OCI-LY3 (cell line): ENCODE measurements at regions not wholly inside any gene's neighbourhood (a gene's known extent, or its start where the extent isn't known, plus 50 kb on each side); places are given as distances from the start of the nearest gene placed in this dataset.

Source experiments
- H2AFZ ChIP-seq: fragments of 200-600, 300-600 bp; shearing (Covaris generic); 2 replicates; pipeline ENCODE4 v1.6.0; 2014; ENCODE audit warnings: antibody characterized with exemption, low read depth, low read length
- H3K27ac ChIP-seq: fragments of 200-600, 300-600 bp; sonication (generic); 2 replicates; pipeline ENCODE4 v1.5.1; 2014; ENCODE audit warnings: mild to moderate bottlenecking, low read length, moderate library complexity, mixed read lengths
- H3K27me3 ChIP-seq: fragments of 200-600, 300-600 bp; sonication (generic); 2 replicates; pipeline ENCODE4 v1.6.1; 2014; ENCODE audit warnings: low read depth, low read length, mixed read lengths
- H3K36me3 ChIP-seq: fragments of 200-600, 300-600 bp; sonication (generic); replicated peaks from 2 replicates; pipeline ENCODE3; 2014; ENCODE audit warnings: low read depth, low read length, mixed read lengths
- H3K4me1 ChIP-seq: fragments of 300-600, 200-600 bp; sonication (generic); 2 replicates; pipeline ENCODE4 v1.6.1; 2014; ENCODE audit warnings: low read length, mixed read lengths
- H3K4me2 ChIP-seq: fragments of 200-600, 300-600 bp; sonication (generic); 2 replicates; pipeline ENCODE4 v1.6.1; 2014; ENCODE audit warnings: low read length, mixed read lengths
- H3K4me3 ChIP-seq: fragments of 300-600, 200-600 bp; sonication (generic); 2 replicates; pipeline ENCODE4 v1.5.1; 2014; ENCODE audit warnings: antibody characterized with exemption, mild to moderate bottlenecking, low read length, moderate library complexity
- H3K79me2 ChIP-seq: fragments of 300-600, 200-600 bp; shearing (Covaris generic); 2 replicates; pipeline ENCODE4 v1.6.1; 2014; ENCODE audit warnings: mild to moderate bottlenecking, low read length, mixed read lengths
- H3K9ac ChIP-seq: fragments of 300-600, 200-600 bp; shearing (Covaris generic); 2 replicates; pipeline ENCODE4 v1.6.0; 2014; ENCODE audit warnings: mild to moderate bottlenecking, low read length, moderate library complexity
- H3K9me3 ChIP-seq: fragments of 200-600, 300-600 bp; shearing (Covaris generic); 2 replicates; pipeline ENCODE4 v1.6.1; 2014; ENCODE audit warnings: low read length, mixed read lengths; ENCODE audit not compliant: insufficient read depth
- H4K20me1 ChIP-seq: fragments of 200-600, 300-600 bp; sonication (generic); 2 replicates; pipeline ENCODE4 v1.6.1; 2016; ENCODE audit warnings: low read length, mixed read lengths; ENCODE audit not compliant: insufficient read depth
- CTCF ChIP-seq: fragments of 200-600, 300-600 bp; sonication (generic); IDR thresholded peaks from 2 replicates; pipeline ENCODE4 v1.5.1; 2014; ENCODE audit warnings: antibody characterized with exemption, low read length, low read depth
- EZH2phosphoT487 ChIP-seq: fragments of 200-600 bp; shearing (Covaris generic); IDR thresholded peaks from 2 replicates; pipeline ENCODE4 v1.6.1; 2018; ENCODE audit warnings: antibody characterized with exemption, mixed run types, low read depth

GRCh38 chr5:135750506-135750905 lies 84.0 kb upstream of the SLC25A48 start:
- TF ChIP-seq EZH2phosphoT487 (no peak), CTCF (no peak)

GRCh38 chr5:135747824-135748223 lies 86.6 kb upstream of the SLC25A48 start:
- Histone ChIP-seq H3K9ac (no peak overlapping the region), H3K4me2 (no peak overlapping the region), H2AFZ (no peak overlapping the region), H3K79me2 (no peaks in the 10 kb centered on the region), H3K9me3 (no peaks in the 10 kb centered on the region), H3K36me3 (no peaks in the 10 kb centered on the region), H3K4me1 (no peaks in the 10 kb centered on the region), H3K27me3 (no peaks in the 10 kb centered on the region), H4K20me1 (no peaks in the 10 kb centered on the region), H3K4me3 (no peak overlapping the region), H3K27ac (no peak overlapping the region)
- TF ChIP-seq CTCF (no peak), EZH2phosphoT487 (no peak)

More at GRCh38 chr5:135750506-135750905, 84.0 kb upstream of the SLC25A48 start:
- no peaks in the 10 kb centered on the region for H3K79me2 ChIP-seq
- no peak overlapping the region for H3K9ac ChIP-seq
- H3K27me3 ChIP-seq, result no peaks in the 10 kb centered on the region
- H3K4me3 ChIP-seq, result no peak overlapping the region
- no peak overlapping the region for H2AFZ ChIP-seq
- H3K27ac ChIP-seq, result no peak overlapping the region
- H4K20me1 ChIP-seq, result no peaks in the 10 kb centered on the region
- H3K4me2 ChIP-seq, result no peak overlapping the region
- H3K4me1 ChIP-seq, result no peaks in the 10 kb centered on the region
- H3K9me3 ChIP-seq, result no peaks in the 10 kb centered on the region
- no peaks in the 10 kb centered on the region for H3K36me3 ChIP-seq

DNA sequence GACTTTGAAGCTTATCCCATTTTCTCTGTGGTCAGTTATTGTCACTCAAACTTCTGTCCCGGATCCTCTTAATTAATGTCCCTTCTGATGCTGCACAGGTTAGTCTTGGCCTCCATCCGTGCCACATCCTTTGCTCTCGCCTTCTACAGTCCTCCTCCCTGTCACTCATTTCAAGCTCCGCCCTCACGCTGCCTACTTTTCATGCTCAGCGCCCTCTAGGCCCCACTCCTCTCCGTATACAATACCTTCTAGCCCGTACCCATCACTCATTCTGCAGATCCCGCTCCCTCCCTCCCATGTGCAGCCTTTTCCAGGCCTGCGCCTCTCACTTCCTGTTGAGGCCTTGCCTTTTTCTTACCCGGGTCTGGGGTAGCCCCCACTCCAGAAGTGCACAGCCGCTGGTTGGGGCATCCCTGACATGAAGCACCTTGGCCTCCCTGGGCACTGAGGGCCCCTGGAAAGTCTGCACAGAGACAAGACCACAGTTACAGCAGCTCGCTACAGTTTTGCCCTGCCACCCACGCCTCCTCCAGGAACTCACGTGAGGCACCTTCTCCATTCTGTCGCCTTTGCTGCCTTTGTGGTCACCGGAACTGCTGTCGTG lies 88.5 kb upstream of the SLC25A48 start:
- no peak overlapping the region for H3K4me2 ChIP-seq
- no peak for TF ChIP-seq CTCF
- no peak for TF ChIP-seq EZH2phosphoT487
- no peaks in the 10 kb centered on the region for H4K20me1 ChIP-seq
- no peaks in the 10 kb centered on the region for H3K9me3 ChIP-seq
- H2AFZ ChIP-seq, result no peak overlapping the region
- H3K9ac ChIP-seq, result no peak overlapping the region
- no peak overlapping the region for H3K27ac ChIP-seq
- H3K79me2 ChIP-seq, result no peaks in the 10 kb centered on the region
- no peaks in the 10 kb centered on the region for H3K4me1 ChIP-seq
- no peaks in the 10 kb centered on the region for H3K36me3 ChIP-seq
- H3K4me3 ChIP-seq, result no peak overlapping the region
- no peaks in the 10 kb centered on the region for H3K27me3 ChIP-seq

GRCh38 chr5:135743705-135744411 lies 90.6 kb upstream of the SLC25A48 start:
- H2AFZ ChIP-seq, result no peak overlapping the region
- H3K27me3 ChIP-seq, result no peaks in the 10 kb centered on the region
- no peaks in the 10 kb centered on the region for H3K36me3 ChIP-seq
- H3K4me1 ChIP-seq, result no peaks in the 10 kb centered on the region
- H3K9me3 ChIP-seq, result no peaks in the 10 kb centered on the region
- H3K4me2 ChIP-seq, result no peak overlapping the region
- no peaks in the 10 kb centered on the region for H4K20me1 ChIP-seq
- no peak for TF ChIP-seq EZH2phosphoT487
- TF ChIP-seq CTCF, result no peak
- no peaks in the 10 kb centered on the region for H3K79me2 ChIP-seq
- no peak overlapping the region for H3K9ac ChIP-seq
- no peak overlapping the region for H3K4me3 ChIP-seq
- no peak overlapping the region for H3K27ac ChIP-seq
